ENCODE measurements at regions not wholly inside any gene's neighbourhood (a gene's known extent, or its start where the extent isn't known, plus 50 kb on each side); places are given as distances from the start of the nearest gene placed in this dataset.

DNA sequence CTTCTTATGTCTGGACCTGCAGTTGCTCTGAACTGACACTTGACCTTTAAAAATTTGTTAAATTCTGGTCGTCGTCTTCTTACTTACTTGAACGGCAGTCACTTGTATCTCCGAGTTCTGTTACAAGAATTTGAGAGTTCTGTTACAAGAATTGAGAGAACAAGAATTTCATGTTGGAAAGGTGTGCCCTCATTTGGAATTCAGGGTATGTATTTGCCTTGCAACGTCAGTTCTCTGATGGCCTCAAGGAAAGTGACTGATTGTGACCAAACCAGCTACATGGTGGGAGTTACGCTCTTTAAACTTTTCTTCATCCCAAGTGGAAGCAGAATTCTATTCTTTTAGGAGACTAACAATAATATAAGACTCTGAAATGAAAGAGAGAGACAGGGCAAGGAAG, 320.0 kb upstream of the TRIB2 start:
- TF ChIP-seq, protein P1, sequence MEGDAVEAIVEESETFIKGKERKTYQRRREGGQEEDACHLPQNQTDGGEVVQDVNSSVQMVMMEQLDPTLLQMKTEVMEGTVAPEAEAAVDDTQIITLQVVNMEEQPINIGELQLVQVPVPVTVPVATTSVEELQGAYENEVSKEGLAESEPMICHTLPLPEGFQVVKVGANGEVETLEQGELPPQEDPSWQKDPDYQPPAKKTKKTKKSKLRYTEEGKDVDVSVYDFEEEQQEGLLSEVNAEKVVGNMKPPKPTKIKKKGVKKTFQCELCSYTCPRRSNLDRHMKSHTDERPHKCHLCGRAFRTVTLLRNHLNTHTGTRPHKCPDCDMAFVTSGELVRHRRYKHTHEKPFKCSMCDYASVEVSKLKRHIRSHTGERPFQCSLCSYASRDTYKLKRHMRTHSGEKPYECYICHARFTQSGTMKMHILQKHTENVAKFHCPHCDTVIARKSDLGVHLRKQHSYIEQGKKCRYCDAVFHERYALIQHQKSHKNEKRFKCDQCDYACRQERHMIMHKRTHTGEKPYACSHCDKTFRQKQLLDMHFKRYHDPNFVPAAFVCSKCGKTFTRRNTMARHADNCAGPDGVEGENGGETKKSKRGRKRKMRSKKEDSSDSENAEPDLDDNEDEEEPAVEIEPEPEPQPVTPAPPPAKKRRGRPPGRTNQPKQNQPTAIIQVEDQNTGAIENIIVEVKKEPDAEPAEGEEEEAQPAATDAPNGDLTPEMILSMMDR (IDR thresholded peaks at IDR 0.05): no peak
- no peak for TF ChIP-seq POLR2A (IDR thresholded peaks at IDR 0.05)
